Neural progenitor cell (in vitro differentiated cells): ENCODE measurements at regions not wholly inside any gene's neighbourhood (a gene's known extent, or its start where the extent isn't known, plus 50 kb on each side); places are given as distances from the start of the nearest gene placed in this dataset.

Experiments used
- EZH2phosphoT487 ChIP-seq: fragments of 200-600 bp; sonication (generic); IDR thresholded peaks from 2 replicates; pipeline ENCODE4 v1.6.1; 2017; ENCODE audit warnings: antibody characterized with exemption
- TF ChIP-seq, protein P1 (sequence below): fragments of 200-600 bp; sonication (generic); IDR thresholded peaks from 2 replicates; pipeline ENCODE4 v1.5.1; 2017; ENCODE audit warnings: antibody characterized with exemption, mild to moderate bottlenecking

DNA sequence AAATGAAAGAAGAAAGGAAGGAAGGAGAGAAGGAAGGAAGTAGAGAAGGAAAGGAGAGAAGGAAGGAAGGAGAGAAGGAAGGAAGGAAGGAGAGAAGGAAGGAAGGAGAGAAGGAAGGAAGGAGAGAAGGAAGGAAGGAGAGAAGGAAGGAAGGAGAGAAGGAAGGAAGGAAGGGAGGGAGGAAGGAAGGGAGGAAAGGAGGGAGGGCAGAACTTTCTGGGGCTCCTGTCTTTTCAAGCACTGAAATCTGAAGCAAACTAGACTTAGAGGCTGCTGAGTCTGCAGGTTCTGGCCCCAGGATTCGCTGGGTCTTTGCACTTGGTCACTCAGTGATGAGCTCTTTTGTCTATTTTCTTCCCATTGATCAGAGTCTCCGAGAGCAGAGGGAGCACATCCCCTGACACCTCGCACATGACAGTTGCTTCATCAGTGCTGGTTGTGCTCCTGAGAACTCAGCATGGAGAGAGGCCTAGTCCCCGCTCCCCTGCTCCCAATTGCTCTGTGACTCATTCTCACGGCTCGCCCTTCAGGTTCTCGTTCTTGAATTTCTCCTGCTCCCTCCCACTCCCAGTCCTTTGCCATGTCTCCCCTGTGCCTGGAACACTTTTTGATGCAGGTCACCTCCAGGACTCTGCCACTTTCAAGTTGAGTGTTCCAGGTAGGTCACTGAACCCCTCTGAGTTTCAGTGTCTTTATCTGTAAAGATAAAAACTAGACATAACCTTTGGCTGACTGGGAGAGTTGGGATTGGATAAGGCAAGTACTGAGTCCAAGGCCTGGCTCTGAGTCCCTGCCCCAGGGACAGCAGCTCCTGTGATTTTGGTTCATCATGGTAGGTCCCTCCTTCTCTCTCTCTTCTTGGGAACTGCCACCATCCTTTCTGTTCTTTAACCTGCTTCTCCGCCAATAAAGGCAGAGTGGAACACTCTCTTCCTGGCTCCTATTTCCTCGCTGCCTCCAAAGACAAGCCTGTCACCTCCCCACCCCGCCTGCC lies 55.2 kb downstream of the TNP1 start:
- TF ChIP-seq, protein P1, sequence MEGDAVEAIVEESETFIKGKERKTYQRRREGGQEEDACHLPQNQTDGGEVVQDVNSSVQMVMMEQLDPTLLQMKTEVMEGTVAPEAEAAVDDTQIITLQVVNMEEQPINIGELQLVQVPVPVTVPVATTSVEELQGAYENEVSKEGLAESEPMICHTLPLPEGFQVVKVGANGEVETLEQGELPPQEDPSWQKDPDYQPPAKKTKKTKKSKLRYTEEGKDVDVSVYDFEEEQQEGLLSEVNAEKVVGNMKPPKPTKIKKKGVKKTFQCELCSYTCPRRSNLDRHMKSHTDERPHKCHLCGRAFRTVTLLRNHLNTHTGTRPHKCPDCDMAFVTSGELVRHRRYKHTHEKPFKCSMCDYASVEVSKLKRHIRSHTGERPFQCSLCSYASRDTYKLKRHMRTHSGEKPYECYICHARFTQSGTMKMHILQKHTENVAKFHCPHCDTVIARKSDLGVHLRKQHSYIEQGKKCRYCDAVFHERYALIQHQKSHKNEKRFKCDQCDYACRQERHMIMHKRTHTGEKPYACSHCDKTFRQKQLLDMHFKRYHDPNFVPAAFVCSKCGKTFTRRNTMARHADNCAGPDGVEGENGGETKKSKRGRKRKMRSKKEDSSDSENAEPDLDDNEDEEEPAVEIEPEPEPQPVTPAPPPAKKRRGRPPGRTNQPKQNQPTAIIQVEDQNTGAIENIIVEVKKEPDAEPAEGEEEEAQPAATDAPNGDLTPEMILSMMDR = no peak
- TF ChIP-seq EZH2phosphoT487 = no peak
